OCI-LY1 (cell line): ENCODE measurements at regions not wholly inside any gene's neighbourhood (a gene's known extent, or its start where the extent isn't known, plus 50 kb on each side); places are given as distances from the start of the nearest gene placed in this dataset.
"Not testable (repeated sequence)": the region's sequence is repeated elsewhere in the genome, so short reads cannot be mapped to it uniquely, and the experiment has no call there.

Source experiments
- H2AFZ ChIP-seq: fragments of 200-600 bp; sonication (generic), shearing (Covaris generic); 2 replicates; pipeline ENCODE4 v1.6.0; 2014; ENCODE audit warnings: antibody characterized with exemption, mild to moderate bottlenecking, low read length
- H3F3A ChIP-seq: fragments of 200-600 bp; sonication (generic), shearing (Covaris generic); 2 replicates; pipeline ENCODE4 v1.6.0; 2014; ENCODE audit warnings: mild to moderate bottlenecking, antibody characterized with exemption, low read length, moderate library complexity; ENCODE audit not compliant: insufficient read depth
- H3K27ac ChIP-seq: fragments of 200-600 bp; sonication (generic); 2 replicates; pipeline ENCODE4 v1.5.1; 2014; ENCODE audit warnings: low read length, mixed run types, mild to moderate bottlenecking, low read depth; ENCODE audit not compliant: poor library complexity, severe bottlenecking
- H3K27me3 ChIP-seq: fragments of 200-600 bp; sonication (generic); 2 replicates; pipeline ENCODE4 v1.6.0; 2014; ENCODE audit warnings: antibody characterized with exemption, mild to moderate bottlenecking, low read length, moderate library complexity; ENCODE audit not compliant: insufficient read depth
- H3K36me3 ChIP-seq: fragments of 200-600 bp; sonication (generic); 2 replicates; pipeline ENCODE4 v1.6.1; 2014; ENCODE audit warnings: mild to moderate bottlenecking, antibody characterized with exemption, low read length, moderate library complexity, mixed read lengths; ENCODE audit not compliant: insufficient read depth
- H3K4me1 ChIP-seq: fragments of 200-600 bp; sonication (generic); 2 replicates; pipeline ENCODE4 v1.5.1; 2014; ENCODE audit warnings: mild to moderate bottlenecking, low read length, moderate library complexity; ENCODE audit not compliant: insufficient read depth, severe bottlenecking
- H3K4me2 ChIP-seq: fragments of 200-600 bp; sonication (generic), shearing (Covaris generic); 2 replicates; pipeline ENCODE4 v1.6.1; 2014; ENCODE audit warnings: low read length
- H3K4me3 ChIP-seq: fragments of 200-600 bp; sonication (generic); 2 replicates; pipeline ENCODE4 v1.5.1; 2014; ENCODE audit warnings: low read length, low read depth, mild to moderate bottlenecking, mixed read lengths; ENCODE audit not compliant: poor library complexity, severe bottlenecking
- H3K79me2 ChIP-seq: fragments of 200-600 bp; shearing (Covaris generic); 2 replicates; pipeline ENCODE4 v1.6.1; 2016; ENCODE audit warnings: mixed run types, low read length, mixed read lengths; ENCODE audit not compliant: insufficient read depth
- H3K9ac ChIP-seq: fragments of 200-600 bp; sonication (generic), shearing (Covaris generic); 2 replicates; pipeline ENCODE4 v1.6.1; 2014; ENCODE audit warnings: mild to moderate bottlenecking, low read length, mixed read lengths
- H3K9me2 ChIP-seq: fragments of 200-600 bp; sonication (generic), shearing (Covaris generic); 2 replicates; pipeline ENCODE4 v1.6.1; 2014; ENCODE audit warnings: low read depth, mild to moderate bottlenecking, low read length, mixed read lengths
- H3K9me3 ChIP-seq: fragments of 200-600 bp; shearing (Covaris generic); 2 replicates; pipeline ENCODE4 v1.6.1; 2014; ENCODE audit warnings: low read length, mixed read lengths
- H4K20me1 ChIP-seq: fragments of 200-600 bp; sonication (generic), shearing (Covaris generic); 2 replicates; pipeline ENCODE4 v1.6.0; 2016; ENCODE audit warnings: mild to moderate bottlenecking, low read length; ENCODE audit not compliant: insufficient read depth
- CTCF ChIP-seq: fragments of 200-600 bp; sonication (generic), shearing (Covaris generic); IDR thresholded peaks from 2 replicates; pipeline ENCODE4 v1.5.1; 2017; ENCODE audit warnings: mild to moderate bottlenecking, antibody characterized with exemption, low read length, moderate library complexity, mixed read lengths
- EZH2 ChIP-seq: fragments of 200-600 bp; sonication (generic), shearing (Covaris generic); IDR thresholded peaks from 2 replicates; pipeline ENCODE4 v1.8.0; 2017; ENCODE audit warnings: borderline replicate concordance, mixed run types, mild to moderate bottlenecking, antibody characterized with exemption, low read length, moderate library complexity, mixed read lengths

- no peak overlapping the region for H3K4me2 ChIP-seq
These were observed 113.7 kb upstream of the RUNX1 start for GRCh38 chr21:35162831-35163230.

GRCh38 chr21:35159881-35160280 lies 110.8 kb upstream of the RUNX1 start:
- Histone ChIP-seq H3K27me3 (no peaks in the 10 kb centered on the region), H3K9me2 (no peaks in the 10 kb centered on the region), H3K4me2 (no peak overlapping the region)

More at GRCh38 chr21:35162831-35163230, 113.7 kb upstream of the RUNX1 start:
- Histone ChIP-seq H3K36me3 (no peaks in the 10 kb centered on the region), H3K4me1 (peaks cover 5% of the 10 kb centered on the region), H3K79me2 (no peaks in the 10 kb centered on the region), H3K4me3 (no peak overlapping the region), H3K9me2 (no peaks in the 10 kb centered on the region), H3K9ac (no peak overlapping the region), H3K27me3 (no peaks in the 10 kb centered on the region), H3K9me3 (peaks cover 11% of the 10 kb centered on the region), H3K27ac (no peak overlapping the region), H4K20me1 (no peaks in the 10 kb centered on the region), H2AFZ (no peak overlapping the region), H3F3A (no peaks in the 10 kb centered on the region)
- no peak for TF ChIP-seq CTCF
- no peak for TF ChIP-seq EZH2

GRCh38 chr21:35157374-35157773 lies 108.3 kb upstream of the RUNX1 start:
- H4K20me1 ChIP-seq, H3K9me2 ChIP-seq: not testable (repeated sequence)

More at GRCh38 chr21:35159881-35160280, 110.8 kb upstream of the RUNX1 start:
- TF ChIP-seq CTCF = no peak
- no peak for TF ChIP-seq EZH2
- H3K9ac ChIP-seq = no peak overlapping the region
- no peaks in the 10 kb centered on the region for H3K4me1 ChIP-seq
- no peaks in the 10 kb centered on the region for H4K20me1 ChIP-seq
- H3K4me3 ChIP-seq = no peak overlapping the region
- no peaks in the 10 kb centered on the region for H3F3A ChIP-seq
- H3K9me3 ChIP-seq = peaks cover 16% of the 10 kb centered on the region
- no peaks in the 10 kb centered on the region for H3K79me2 ChIP-seq
- no peak overlapping the region for H2AFZ ChIP-seq
- H3K27ac ChIP-seq = no peak overlapping the region
- no peaks in the 10 kb centered on the region; the same call in 1 of the 2 replicates for H3K36me3 ChIP-seq

More at GRCh38 chr21:35157374-35157773, 108.3 kb upstream of the RUNX1 start:
- not testable (repeated sequence) for H3K4me3 ChIP-seq, H3K36me3 ChIP-seq, H3K9ac ChIP-seq, H3K4me1 ChIP-seq, H3K4me2 ChIP-seq, H3F3A ChIP-seq, H3K27ac ChIP-seq, H3K27me3 ChIP-seq, H2AFZ ChIP-seq, H3K79me2 ChIP-seq
- peaks cover 16% of the 10 kb centered on the region for H3K9me3 ChIP-seq
